ENCODE measurements at regions not wholly inside any gene's neighbourhood (a gene's known extent, or its start where the extent isn't known, plus 50 kb on each side); places are given as distances from the start of the nearest gene placed in this dataset.
"Not testable (repeated sequence)": the region's sequence is repeated elsewhere in the genome, so short reads cannot be mapped to it uniquely, and the experiment has no call there.

DNA sequence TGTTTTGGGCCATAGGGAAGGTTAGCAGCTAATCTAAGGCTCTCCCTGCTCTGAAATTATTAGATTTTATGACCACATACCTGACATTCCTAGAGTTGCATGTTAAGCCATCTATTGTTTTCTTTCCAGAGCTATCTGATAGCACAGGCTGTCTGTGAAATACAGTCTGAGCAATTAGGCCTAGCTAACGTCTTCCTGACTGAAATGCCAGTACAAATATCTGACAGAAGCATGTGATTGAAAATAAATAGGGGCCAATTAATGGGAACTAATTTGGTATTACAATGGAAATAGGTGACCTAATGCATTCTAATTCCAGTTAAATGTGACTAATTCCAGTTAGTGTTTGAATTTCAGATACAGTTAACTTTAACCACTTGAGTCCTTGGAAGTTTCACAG is 115.2 kb downstream of the C12orf75 start:
- Histone ChIP-seq H3K4me3 (ENCODE audit: low read length) (no peak overlapping the region), H3K36me3 (ENCODE audit: control insufficient read depth, insufficient read depth, low read length) (no peaks in the 10 kb centered on the region), H3K27ac (ENCODE audit: low read length) (no peak overlapping the region), H3K9me3 (ENCODE audit: control insufficient read depth, insufficient read depth, low read length) (no peaks in the 10 kb centered on the region), H3K27me3 (ENCODE audit: control insufficient read depth, insufficient read depth, low read length) (peaks cover 2% of the 10 kb centered on the region), H3K4me1 (ENCODE audit: control insufficient read depth, insufficient read depth, low read length) (no peaks in the 10 kb centered on the region)
- TF ChIP-seq, protein P1, sequence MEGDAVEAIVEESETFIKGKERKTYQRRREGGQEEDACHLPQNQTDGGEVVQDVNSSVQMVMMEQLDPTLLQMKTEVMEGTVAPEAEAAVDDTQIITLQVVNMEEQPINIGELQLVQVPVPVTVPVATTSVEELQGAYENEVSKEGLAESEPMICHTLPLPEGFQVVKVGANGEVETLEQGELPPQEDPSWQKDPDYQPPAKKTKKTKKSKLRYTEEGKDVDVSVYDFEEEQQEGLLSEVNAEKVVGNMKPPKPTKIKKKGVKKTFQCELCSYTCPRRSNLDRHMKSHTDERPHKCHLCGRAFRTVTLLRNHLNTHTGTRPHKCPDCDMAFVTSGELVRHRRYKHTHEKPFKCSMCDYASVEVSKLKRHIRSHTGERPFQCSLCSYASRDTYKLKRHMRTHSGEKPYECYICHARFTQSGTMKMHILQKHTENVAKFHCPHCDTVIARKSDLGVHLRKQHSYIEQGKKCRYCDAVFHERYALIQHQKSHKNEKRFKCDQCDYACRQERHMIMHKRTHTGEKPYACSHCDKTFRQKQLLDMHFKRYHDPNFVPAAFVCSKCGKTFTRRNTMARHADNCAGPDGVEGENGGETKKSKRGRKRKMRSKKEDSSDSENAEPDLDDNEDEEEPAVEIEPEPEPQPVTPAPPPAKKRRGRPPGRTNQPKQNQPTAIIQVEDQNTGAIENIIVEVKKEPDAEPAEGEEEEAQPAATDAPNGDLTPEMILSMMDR (IDR thresholded peaks at IDR 0.05) = no peak
- DNase-seq (no peak), ATAC-seq (no peak)
- H3K27ac Mint-ChIP-seq = no peak overlapping the region
- H3K4me3 Mint-ChIP-seq = no peak overlapping the region
- H3K4me1 Mint-ChIP-seq = no peaks in the 10 kb centered on the region
- intact Hi-C loops (cut with micrococcal nuclease) = no loop called here
- H3K27me3 Mint-ChIP-seq (ENCODE audit: low read depth in 2 of 2) = peaks cover 9 to 26% of the 10 kb centered on the region in 2 donors
- 91% methylated on average over 1 of the region's 1 CpG for WGBS (ENCODE audit: insufficient coverage)
- H3K9me3 Mint-ChIP-seq = no peaks in the 10 kb centered on the region
- no peaks in the 10 kb centered on the region for H3K36me3 Mint-ChIP-seq

DNA sequence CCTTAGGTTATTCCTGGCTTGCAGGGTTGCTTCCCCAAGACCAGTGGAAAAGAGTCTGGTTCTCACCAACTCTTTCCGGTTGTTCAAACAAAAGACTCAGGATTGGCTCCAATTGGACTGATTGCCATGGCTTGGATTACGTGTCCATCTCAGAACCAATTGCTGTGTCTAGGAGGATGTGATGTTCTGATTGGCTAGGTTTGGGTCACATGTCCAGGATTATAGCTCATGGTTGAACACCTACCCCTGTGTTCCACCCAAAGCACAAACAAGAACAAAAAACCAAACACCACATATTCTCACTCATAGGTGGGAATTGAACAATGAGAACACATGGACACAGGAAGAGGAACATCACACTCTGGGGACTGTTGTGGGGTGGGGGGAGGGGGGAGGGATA is 116.0 kb downstream of the C12orf75 start:
- H3K9me3 ChIP-seq (ENCODE audit: control insufficient read depth, insufficient read depth, low read length); H3K4me3 ChIP-seq (ENCODE audit: low read length); H3K4me3 Mint-ChIP-seq; H3K9me3 Mint-ChIP-seq; H3K36me3 ChIP-seq (ENCODE audit: control insufficient read depth, insufficient read depth, low read length); H3K4me1 Mint-ChIP-seq; H3K27ac Mint-ChIP-seq; H3K27ac ChIP-seq (ENCODE audit: low read length); DNase-seq; intact Hi-C loops (cut with micrococcal nuclease); ATAC-seq; H3K36me3 Mint-ChIP-seq; H3K27me3 ChIP-seq (ENCODE audit: control insufficient read depth, insufficient read depth, low read length); H3K4me1 ChIP-seq (ENCODE audit: control insufficient read depth, insufficient read depth, low read length): not testable (repeated sequence)
- H3K27me3 Mint-ChIP-seq (ENCODE audit: low read depth in 2 of 2) = peaks cover 13 to 31% of the 10 kb centered on the region in 2 donors
- 95% methylated on average over 2 of the region's 2 CpGs for WGBS (ENCODE audit: insufficient coverage)

DNA sequence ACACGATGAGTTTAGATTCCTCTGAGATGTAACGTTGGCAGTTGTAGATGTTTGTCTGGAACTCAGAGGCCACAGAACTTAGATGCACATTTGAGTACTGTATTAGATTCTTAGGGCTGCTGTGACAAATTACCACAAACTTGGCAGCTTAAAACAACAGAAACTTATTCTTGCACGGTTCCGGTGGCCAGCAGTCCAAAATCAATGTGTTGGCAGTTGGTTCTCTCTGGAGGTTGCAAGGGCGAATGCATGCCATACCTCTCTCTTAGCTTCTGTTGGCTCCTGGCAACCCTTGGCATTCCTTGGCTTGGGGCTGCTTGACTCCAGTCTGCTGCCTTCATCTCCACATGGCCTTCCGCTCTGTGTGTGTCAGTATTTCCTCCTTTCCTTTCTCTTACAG is 118.9 kb downstream of the C12orf75 start:
- Mint-ChIP-seq H3K27ac (no peak overlapping the region), H3K9me3 (no peaks in the 10 kb centered on the region), H3K4me3 (no peak overlapping the region), H3K4me1 (no peaks in the 10 kb centered on the region), H3K27me3 (ENCODE audit: low read depth in 2 of 2) (peaks cover 7 to 11% of the 10 kb centered on the region in 2 donors), H3K36me3 (no peaks in the 10 kb centered on the region)
- TF ChIP-seq, protein P1 (IDR thresholded peaks at IDR 0.05) = no peak
- Histone ChIP-seq H3K27ac (ENCODE audit: low read length) (no peak overlapping the region), H3K27me3 (ENCODE audit: control insufficient read depth, insufficient read depth, low read length) (no peaks in the 10 kb centered on the region), H3K4me3 (ENCODE audit: low read length) (no peak overlapping the region), H3K36me3 (ENCODE audit: control insufficient read depth, insufficient read depth, low read length) (no peaks in the 10 kb centered on the region), H3K4me1 (ENCODE audit: control insufficient read depth, insufficient read depth, low read length) (no peaks in the 10 kb centered on the region), H3K9me3 (ENCODE audit: control insufficient read depth, insufficient read depth, low read length) (no peaks in the 10 kb centered on the region)
- WGBS (ENCODE audit: insufficient coverage) = 97% methylated on average over 6 of the region's 6 CpGs
- ATAC-seq (no peak), DNase-seq (no peak)
- intact Hi-C loops (cut with micrococcal nuclease) = no loop called here

DNA sequence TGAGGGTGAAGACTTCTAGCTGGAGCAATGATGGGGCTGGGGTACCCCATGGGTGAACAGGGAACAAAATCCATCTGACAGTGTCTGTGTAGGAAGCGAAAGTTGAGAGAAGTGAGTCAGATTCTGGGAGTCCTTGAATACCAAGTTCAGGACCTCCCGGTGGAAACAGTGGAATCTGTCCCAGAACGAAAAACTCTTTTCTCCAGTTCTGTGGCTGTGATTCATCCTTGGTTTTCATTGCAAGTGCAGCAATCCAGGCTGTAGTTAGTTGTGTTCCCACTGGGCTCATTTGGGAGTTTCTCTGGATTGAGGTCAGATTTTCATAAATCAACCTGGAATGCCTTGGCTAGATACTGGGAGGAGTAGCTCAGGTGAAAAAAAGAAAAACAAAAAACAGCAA is 120.7 kb downstream of the C12orf75 start:
- Mint-ChIP-seq H3K36me3 (no peaks in the 10 kb centered on the region), H3K4me3 (no peak overlapping the region), H3K4me1 (no peaks in the 10 kb centered on the region), H3K27ac (no peak overlapping the region), H3K9me3 (no peaks in the 10 kb centered on the region), H3K27me3 (ENCODE audit: low read depth in 2 of 2) (peaks cover 6 to 11% of the 10 kb centered on the region in 2 donors)
- Histone ChIP-seq H3K36me3 (ENCODE audit: control insufficient read depth, insufficient read depth, low read length) (no peaks in the 10 kb centered on the region), H3K4me1 (ENCODE audit: control insufficient read depth, insufficient read depth, low read length) (no peaks in the 10 kb centered on the region), H3K9me3 (ENCODE audit: control insufficient read depth, insufficient read depth, low read length) (no peaks in the 10 kb centered on the region), H3K27ac (ENCODE audit: low read length) (no peak overlapping the region), H3K4me3 (ENCODE audit: low read length) (no peak overlapping the region), H3K27me3 (ENCODE audit: control insufficient read depth, insufficient read depth, low read length) (no peaks in the 10 kb centered on the region)
- WGBS (ENCODE audit: insufficient coverage) = 93% methylated on average over 3 of the region's 3 CpGs
- DNase-seq = no peak
- no peak for ATAC-seq
- intact Hi-C loops (cut with micrococcal nuclease) = no loop called here
- TF ChIP-seq, protein P1 (IDR thresholded peaks at IDR 0.05) = no peak

Measured in natural killer cell (primary cell).